ENCODE measurements at regions not wholly inside any gene's neighbourhood (a gene's known extent, or its start where the extent isn't known, plus 50 kb on each side); places are given as distances from the start of the nearest gene placed in this dataset.

GRCh38 chr18:22513721-22514481 lies 96.2 kb upstream of the CTAGE1 start:
- no peak overlapping the region for H3K27ac Mint-ChIP-seq
- no peaks in the 10 kb centered on the region for H3K4me1 Mint-ChIP-seq
- TF ChIP-seq CTCF (IDR thresholded peaks at IDR 0.05; ENCODE audit: unreplicated experiment) = no peak
- DNase-seq (ENCODE audit: low spot score in 2 of 2, unreplicated experiment in 2 of 2) = no peak
- peaks cover 12% of the 10 kb centered on the region for H3K9me3 Mint-ChIP-seq
- no peaks in the 10 kb centered on the region for H3K36me3 Mint-ChIP-seq
- H3K4me3 Mint-ChIP-seq = no peak overlapping the region
- no peaks in the 10 kb centered on the region for H3K27me3 Mint-ChIP-seq (ENCODE audit: low read depth)

- no peak for TF ChIP-seq CTCF (IDR thresholded peaks at IDR 0.05; ENCODE audit: unreplicated experiment)
- H3K36me3 Mint-ChIP-seq = no peaks in the 10 kb centered on the region
- no peak for DNase-seq (ENCODE audit: low spot score in 2 of 2, unreplicated experiment in 2 of 2)
- no peak overlapping the region for H3K27ac Mint-ChIP-seq
- H3K4me1 Mint-ChIP-seq = peaks cover 3% of the 10 kb centered on the region
- no peak overlapping the region for H3K4me3 Mint-ChIP-seq
- H3K9me3 Mint-ChIP-seq = peaks cover 8% of the 10 kb centered on the region
- no peaks in the 10 kb centered on the region for H3K27me3 Mint-ChIP-seq (ENCODE audit: low read depth)
Observed at GRCh38 chr18:22514655-22515054, 96.9 kb upstream of the CTAGE1 start.

- H3K27ac Mint-ChIP-seq = no peak overlapping the region
- H3K4me3 Mint-ChIP-seq = no peak overlapping the region
- no peaks in the 10 kb centered on the region for H3K27me3 Mint-ChIP-seq (ENCODE audit: low read depth)
- peaks cover 4% of the 10 kb centered on the region for H3K4me1 Mint-ChIP-seq
- DNase-seq (ENCODE audit: low spot score in 2 of 2, unreplicated experiment in 2 of 2) = no peak
- no peaks in the 10 kb centered on the region for H3K36me3 Mint-ChIP-seq
- H3K9me3 Mint-ChIP-seq = peaks cover 4% of the 10 kb centered on the region
- no peak for TF ChIP-seq CTCF (IDR thresholded peaks at IDR 0.05; ENCODE audit: unreplicated experiment)
Observed at GRCh38 chr18:22515250-22515649, 97.5 kb upstream of the CTAGE1 start.

GRCh38 chr18:22517356-22517755 lies 99.6 kb upstream of the CTAGE1 start:
- no peaks in the 10 kb centered on the region for H3K27me3 Mint-ChIP-seq (ENCODE audit: low read depth)
- no peak overlapping the region for H3K27ac Mint-ChIP-seq
- DNase-seq (ENCODE audit: low spot score in 2 of 2, unreplicated experiment in 2 of 2) = no peak
- no peak for TF ChIP-seq CTCF (IDR thresholded peaks at IDR 0.05; ENCODE audit: unreplicated experiment)
- peaks cover 4% of the 10 kb centered on the region for H3K4me1 Mint-ChIP-seq
- H3K4me3 Mint-ChIP-seq = no peak overlapping the region
- no peaks in the 10 kb centered on the region for H3K36me3 Mint-ChIP-seq
- no peaks in the 10 kb centered on the region for H3K9me3 Mint-ChIP-seq

GRCh38 chr18:22521026-22521707 lies 103.5 kb upstream of the CTAGE1 start:
- Mint-ChIP-seq H3K4me1 (peaks cover 19% of the 10 kb centered on the region), H3K36me3 (peaks cover 2% of the 10 kb centered on the region), H3K4me3 (no peak overlapping the region), H3K27ac (no peak overlapping the region), H3K9me3 (peaks cover 4% of the 10 kb centered on the region), H3K27me3 (ENCODE audit: low read depth) (no peaks in the 10 kb centered on the region)
- TF ChIP-seq CTCF (IDR thresholded peaks at IDR 0.05; ENCODE audit: unreplicated experiment) = no peak
- DNase-seq (ENCODE audit: low spot score in 2 of 2, unreplicated experiment in 2 of 2) = no peak
